ENCODE measurements at regions not wholly inside any gene's neighbourhood (a gene's known extent, or its start where the extent isn't known, plus 50 kb on each side); places are given as distances from the start of the nearest gene placed in this dataset.

- no peaks in the 10 kb centered on the region for H3K36me3 ChIP-seq (replicated peaks in 1 of 2; ENCODE audit: insufficient read depth in 1 of 2, low read depth in 2 of 2)
- H3K4me1 ChIP-seq: no peaks in the 10 kb centered on the region
- no peak for TF ChIP-seq POLR2A (IDR thresholded peaks at IDR 0.05)
- TF ChIP-seq CTCF (IDR thresholded peaks at IDR 0.05): no peak
- no peak for ATAC-seq
- no peaks in the 10 kb centered on the region for H3K27me3 ChIP-seq
- H3K4me3 ChIP-seq: no peak overlapping the region
- H3K9me3 ChIP-seq: no peaks in the 10 kb centered on the region
- DNase-seq: no peak
- WGBS, 2 donors: 22 to 25% methylated on average over 4 of the region's 4 CpGs
- no peak overlapping the region for H3K27ac ChIP-seq
- intact Hi-C loops (cut with DNase I): no loop called here
These were observed 159.4 kb downstream of the BARHL2 start for GRCh38 chr1:90557706-90558105.

- intact Hi-C loops (cut with DNase I): no loop called here
- TF ChIP-seq CTCF (IDR thresholded peaks at IDR 0.05) (no peak), POLR2A (IDR thresholded peaks at IDR 0.05) (no peak)
- no peak for DNase-seq
- Histone ChIP-seq H3K4me3 (no peak overlapping the region), H3K27me3 (no peaks in the 10 kb centered on the region), H3K4me1 (no peaks in the 10 kb centered on the region), H3K36me3 (replicated peaks in 1 of 2; ENCODE audit: insufficient read depth in 1 of 2, low read depth in 2 of 2) (no peaks in the 10 kb centered on the region), H3K9me3 (no peaks in the 10 kb centered on the region), H3K27ac (no peak overlapping the region)
- WGBS, 2 donors: 39 to 57% methylated on average over 12 of the region's 12 CpGs
- ATAC-seq: no peak
These were observed 166.3 kb downstream of the BARHL2 start for GRCh38 chr1:90550626-90551406.

- no peaks in the 10 kb centered on the region for H3K36me3 ChIP-seq (replicated peaks in 1 of 2; ENCODE audit: insufficient read depth in 1 of 2, low read depth in 2 of 2)
- no peaks in the 10 kb centered on the region for H3K27me3 ChIP-seq
- 20 to 39% methylated on average over 4 of the region's 4 CpGs for WGBS, 2 donors
- TF ChIP-seq POLR2A (IDR thresholded peaks at IDR 0.05) (no peak), CTCF (IDR thresholded peaks at IDR 0.05) (no peak)
- H3K27ac ChIP-seq: no peak overlapping the region
- DNase-seq (no peak), ATAC-seq (no peak)
- no peak overlapping the region for H3K4me3 ChIP-seq
- intact Hi-C loops (cut with DNase I): no loop called here
- no peaks in the 10 kb centered on the region for H3K9me3 ChIP-seq
- H3K4me1 ChIP-seq: no peaks in the 10 kb centered on the region
These were observed 172.7 kb downstream of the BARHL2 start for GRCh38 chr1:90544356-90544755.

GRCh38 chr1:90537606-90538362, 179.3 kb downstream of the BARHL2 start:
- Histone ChIP-seq H3K27ac (no peak overlapping the region), H3K4me3 (no peak overlapping the region), H3K27me3 (no peaks in the 10 kb centered on the region), H3K4me1 (no peaks in the 10 kb centered on the region), H3K9me3 (no peaks in the 10 kb centered on the region), H3K36me3 (replicated peaks in 1 of 2; ENCODE audit: insufficient read depth in 1 of 2, low read depth in 2 of 2) (no peaks in the 10 kb centered on the region)
- 56 to 58% methylated on average over 9 of the region's 9 CpGs for WGBS, 2 donors
- DNase-seq (no peak), ATAC-seq (no peak)
- intact Hi-C loops (cut with DNase I): no loop called here
- TF ChIP-seq CTCF (IDR thresholded peaks at IDR 0.05) (no peak), POLR2A (IDR thresholded peaks at IDR 0.05) (no peak)
